ENCODE measurements at regions not wholly inside any gene's neighbourhood (a gene's known extent, or its start where the extent isn't known, plus 50 kb on each side); places are given as distances from the start of the nearest gene placed in this dataset.

- H3K36me3 ChIP-seq (ENCODE audit: insufficient read depth, low read depth, low read length): no peaks in the 10 kb centered on the region
- no peak overlapping the region for H3K9ac ChIP-seq (ENCODE audit: low read depth, low read length)
- H3K27ac ChIP-seq (ENCODE audit: low read length): no peak overlapping the region
- no peaks in the 10 kb centered on the region for H3K27me3 ChIP-seq (ENCODE audit: insufficient read depth, low read length)
- H3K4me1 ChIP-seq (ENCODE audit: insufficient read depth, low read length): peaks cover 14% of the 10 kb centered on the region
- H3K4me3 ChIP-seq (ENCODE audit: low read length): no peak overlapping the region
- no peaks in the 10 kb centered on the region for H3K9me3 ChIP-seq (ENCODE audit: insufficient read depth, low read depth, low read length)
These were observed 334.4 kb upstream of the TRIB2 start for GRCh38 chr2:12382366-12382765.

GRCh38 chr2:12389344-12390045 is 327.2 kb upstream of the TRIB2 start:
- H3K27ac ChIP-seq (ENCODE audit: low read length): no peak overlapping the region
- no peaks in the 10 kb centered on the region for H3K9me3 ChIP-seq (ENCODE audit: insufficient read depth, low read depth, low read length)
- no peaks in the 10 kb centered on the region for H3K4me1 ChIP-seq (ENCODE audit: insufficient read depth, low read length)
- H3K36me3 ChIP-seq (ENCODE audit: insufficient read depth, low read depth, low read length): no peaks in the 10 kb centered on the region
- no peak overlapping the region for H3K4me3 ChIP-seq (ENCODE audit: low read length)
- no peak overlapping the region for H3K9ac ChIP-seq (ENCODE audit: low read depth, low read length)
- H3K27me3 ChIP-seq (ENCODE audit: insufficient read depth, low read length): no peaks in the 10 kb centered on the region

- Histone ChIP-seq H3K27me3 (ENCODE audit: insufficient read depth, low read length) (no peaks in the 10 kb centered on the region), H3K36me3 (ENCODE audit: insufficient read depth, low read depth, low read length) (no peaks in the 10 kb centered on the region), H3K9ac (ENCODE audit: low read depth, low read length) (no peak overlapping the region), H3K9me3 (ENCODE audit: insufficient read depth, low read depth, low read length) (no peaks in the 10 kb centered on the region), H3K4me3 (ENCODE audit: low read length) (no peak overlapping the region), H3K4me1 (ENCODE audit: insufficient read depth, low read length) (no peaks in the 10 kb centered on the region), H3K27ac (ENCODE audit: low read length) (no peak overlapping the region)
These were observed 325.6 kb upstream of the TRIB2 start for GRCh38 chr2:12391116-12391515.

GRCh38 chr2:12396699-12397098 is 320.0 kb upstream of the TRIB2 start:
- no peak overlapping the region for H3K9ac ChIP-seq (ENCODE audit: low read depth, low read length)
- peaks cover 6% of the 10 kb centered on the region; the same call in 1 of the 2 replicates for H3K4me1 ChIP-seq (ENCODE audit: insufficient read depth, low read length)
- H3K9me3 ChIP-seq (ENCODE audit: insufficient read depth, low read depth, low read length): peaks cover 5% of the 10 kb centered on the region; the same call in 1 of the 2 replicates
- H3K4me3 ChIP-seq (ENCODE audit: low read length): no peak overlapping the region
- H3K27ac ChIP-seq (ENCODE audit: low read length): no peak overlapping the region
- H3K36me3 ChIP-seq (ENCODE audit: insufficient read depth, low read depth, low read length): no peaks in the 10 kb centered on the region
- H3K27me3 ChIP-seq (ENCODE audit: insufficient read depth, low read length): no peaks in the 10 kb centered on the region

- Histone ChIP-seq H3K9me3 (ENCODE audit: insufficient read depth, low read depth, low read length) (peaks cover 17% of the 10 kb centered on the region), H3K4me1 (ENCODE audit: insufficient read depth, low read length) (peaks cover 6% of the 10 kb centered on the region; the same call in 1 of the 2 replicates), H3K9ac (ENCODE audit: low read depth, low read length) (no peak overlapping the region), H3K36me3 (ENCODE audit: insufficient read depth, low read depth, low read length) (no peaks in the 10 kb centered on the region), H3K27me3 (ENCODE audit: insufficient read depth, low read length) (no peaks in the 10 kb centered on the region), H3K27ac (ENCODE audit: low read length) (no peak overlapping the region), H3K4me3 (ENCODE audit: low read length) (no peak overlapping the region)
These were observed 318.9 kb upstream of the TRIB2 start for GRCh38 chr2:12397854-12398253.

- Histone ChIP-seq H3K27me3 (ENCODE audit: insufficient read depth, low read length) (no peaks in the 10 kb centered on the region), H3K4me3 (ENCODE audit: low read length) (no peak overlapping the region), H3K9ac (ENCODE audit: low read depth, low read length) (no peak overlapping the region), H3K9me3 (ENCODE audit: insufficient read depth, low read depth, low read length) (peaks cover 26% of the 10 kb centered on the region), H3K36me3 (ENCODE audit: insufficient read depth, low read depth, low read length) (no peaks in the 10 kb centered on the region), H3K27ac (ENCODE audit: low read length) (no peak overlapping the region), H3K4me1 (ENCODE audit: insufficient read depth, low read length) (peaks cover 6% of the 10 kb centered on the region; the same call in 1 of the 2 replicates)
These were observed 317.5 kb upstream of the TRIB2 start for GRCh38 chr2:12399240-12399639.

- no peaks in the 10 kb centered on the region for H3K27me3 ChIP-seq (ENCODE audit: insufficient read depth, low read length)
- H3K9ac ChIP-seq (ENCODE audit: low read depth, low read length): no peak overlapping the region
- no peak overlapping the region for H3K4me3 ChIP-seq (ENCODE audit: low read length)
- H3K27ac ChIP-seq (ENCODE audit: low read length): no peak overlapping the region
- H3K4me1 ChIP-seq (ENCODE audit: insufficient read depth, low read length): peaks cover 6% of the 10 kb centered on the region; the same call in 1 of the 2 replicates
- peaks cover 26% of the 10 kb centered on the region for H3K9me3 ChIP-seq (ENCODE audit: insufficient read depth, low read depth, low read length)
- H3K36me3 ChIP-seq (ENCODE audit: insufficient read depth, low read depth, low read length): no peaks in the 10 kb centered on the region
These were observed 316.2 kb upstream of the TRIB2 start for GRCh38 chr2:12400543-12400942.

- Histone ChIP-seq H3K27me3 (ENCODE audit: insufficient read depth, low read length) (no peaks in the 10 kb centered on the region), H3K27ac (ENCODE audit: low read length) (no peak overlapping the region), H3K9me3 (ENCODE audit: insufficient read depth, low read depth, low read length) (peaks cover 26% of the 10 kb centered on the region), H3K9ac (ENCODE audit: low read depth, low read length) (no peak overlapping the region), H3K4me3 (ENCODE audit: low read length) (no peak overlapping the region), H3K36me3 (ENCODE audit: insufficient read depth, low read depth, low read length) (no peaks in the 10 kb centered on the region), H3K4me1 (ENCODE audit: insufficient read depth, low read length) (peaks cover 4% of the 10 kb centered on the region; the same call in 1 of the 2 replicates)
These were observed 314.1 kb upstream of the TRIB2 start for GRCh38 chr2:12402440-12403139.

GRCh38 chr2:12404497-12404896 is 312.2 kb upstream of the TRIB2 start:
- no peak overlapping the region for H3K27ac ChIP-seq (ENCODE audit: low read length)
- no peak overlapping the region for H3K4me3 ChIP-seq (ENCODE audit: low read length)
- H3K4me1 ChIP-seq (ENCODE audit: insufficient read depth, low read length): no peaks in the 10 kb centered on the region

GRCh38 chr2:12407160-12407559 is 309.6 kb upstream of the TRIB2 start:
- no peaks in the 10 kb centered on the region for H3K36me3 ChIP-seq (ENCODE audit: insufficient read depth, low read depth, low read length)
- no peak overlapping the region for H3K4me3 ChIP-seq (ENCODE audit: low read length)
- H3K4me1 ChIP-seq (ENCODE audit: insufficient read depth, low read length): no peaks in the 10 kb centered on the region
- peaks cover 16% of the 10 kb centered on the region for H3K9me3 ChIP-seq (ENCODE audit: insufficient read depth, low read depth, low read length)
- no peaks in the 10 kb centered on the region for H3K27me3 ChIP-seq (ENCODE audit: insufficient read depth, low read length)
- no peak overlapping the region for H3K27ac ChIP-seq (ENCODE audit: low read length)
- H3K9ac ChIP-seq (ENCODE audit: low read depth, low read length): no peak overlapping the region

More at GRCh38 chr2:12404497-12404896, 312.2 kb upstream of the TRIB2 start:
- Histone ChIP-seq H3K36me3 (ENCODE audit: insufficient read depth, low read depth, low read length) (no peaks in the 10 kb centered on the region), H3K27me3 (ENCODE audit: insufficient read depth, low read length) (no peaks in the 10 kb centered on the region), H3K9ac (ENCODE audit: low read depth, low read length) (no peak overlapping the region), H3K9me3 (ENCODE audit: insufficient read depth, low read depth, low read length) (peaks cover 26% of the 10 kb centered on the region)

GRCh38 chr2:12412898-12413305 is 303.8 kb upstream of the TRIB2 start:
- no peaks in the 10 kb centered on the region for H3K36me3 ChIP-seq (ENCODE audit: insufficient read depth, low read depth, low read length)
- no peak overlapping the region for H3K27ac ChIP-seq (ENCODE audit: low read length)
- H3K4me3 ChIP-seq (ENCODE audit: low read length): no peak overlapping the region
- H3K4me1 ChIP-seq (ENCODE audit: insufficient read depth, low read length): no peaks in the 10 kb centered on the region
- H3K27me3 ChIP-seq (ENCODE audit: insufficient read depth, low read length): no peaks in the 10 kb centered on the region
- no peaks in the 10 kb centered on the region for H3K9me3 ChIP-seq (ENCODE audit: insufficient read depth, low read depth, low read length)
- no peak overlapping the region for H3K9ac ChIP-seq (ENCODE audit: low read depth, low read length)

GRCh38 chr2:12415536-12415935 is 301.2 kb upstream of the TRIB2 start:
- Histone ChIP-seq H3K27me3 (ENCODE audit: insufficient read depth, low read length) (no peaks in the 10 kb centered on the region), H3K9me3 (ENCODE audit: insufficient read depth, low read depth, low read length) (no peaks in the 10 kb centered on the region), H3K4me3 (ENCODE audit: low read length) (no peak overlapping the region), H3K9ac (ENCODE audit: low read depth, low read length) (no peak overlapping the region), H3K27ac (ENCODE audit: low read length) (no peak overlapping the region), H3K4me1 (ENCODE audit: insufficient read depth, low read length) (no peaks in the 10 kb centered on the region), H3K36me3 (ENCODE audit: insufficient read depth, low read depth, low read length) (no peaks in the 10 kb centered on the region)
